GM19452 (cell line): ENCODE measurements at regions not wholly inside any gene's neighbourhood (a gene's known extent, or its start where the extent isn't known, plus 50 kb on each side); places are given as distances from the start of the nearest gene placed in this dataset.

Experiments used
- ATAC-seq: cut with Tn5 transposase; IDR thresholded peaks from one replicate; pipeline ENCODE4 v1.9.1; 2021; ENCODE audit not compliant: unreplicated experiment

GRCh38 chr20:22001886-22002285 is 296.4 kb downstream of the PAX1 start:
- ATAC-seq: no peak

- ATAC-seq: no peak
Observed at GRCh38 chr20:21995461-21995860, 290.0 kb downstream of the PAX1 start.

- no peak for ATAC-seq
Observed at GRCh38 chr20:21994203-21994602, 288.7 kb downstream of the PAX1 start.

GRCh38 chr20:21982559-21982958 is 277.1 kb downstream of the PAX1 start:
- ATAC-seq: no peak

GRCh38 chr20:21981597-21982344 is 276.3 kb downstream of the PAX1 start:
- ATAC-seq: no peak

GRCh38 chr20:21981179-21981578 is 275.7 kb downstream of the PAX1 start:
- no peak for ATAC-seq

- ATAC-seq: no peak
Observed at GRCh38 chr20:21971436-21971835, 266.0 kb downstream of the PAX1 start.

- no peak for ATAC-seq
Observed at GRCh38 chr20:21968486-21968885, 263.0 kb downstream of the PAX1 start.

GRCh38 chr20:21967481-21967880 is 262.0 kb downstream of the PAX1 start:
- ATAC-seq: no peak

- ATAC-seq: no peak
Observed at GRCh38 chr20:21956591-21956990, 251.1 kb downstream of the PAX1 start.

- ATAC-seq: no peak
Observed at GRCh38 chr20:21947406-21947805, 241.9 kb downstream of the PAX1 start.

GRCh38 chr20:21944227-21944626 is 238.8 kb downstream of the PAX1 start:
- ATAC-seq: no peak

GRCh38 chr20:21941941-21942805 is 236.7 kb downstream of the PAX1 start:
- no peak for ATAC-seq

- ATAC-seq: no peak
Observed at GRCh38 chr20:21936720-21937380, 231.4 kb downstream of the PAX1 start.

- ATAC-seq: no peak
Observed at GRCh38 chr20:21936261-21936660, 230.8 kb downstream of the PAX1 start.

- ATAC-seq: no peak
Observed at GRCh38 chr20:21933526-21933925, 228.1 kb downstream of the PAX1 start.

GRCh38 chr20:21921251-21921650 is 215.8 kb downstream of the PAX1 start:
- no peak for ATAC-seq

- no peak for ATAC-seq
Observed at GRCh38 chr20:21920211-21920610, 214.7 kb downstream of the PAX1 start.

- no peak for ATAC-seq
Observed at GRCh38 chr20:21918398-21918797, 212.9 kb downstream of the PAX1 start.

- ATAC-seq: no peak
Observed at GRCh38 chr20:21902391-21902790, 196.9 kb downstream of the PAX1 start.

GRCh38 chr20:21901470-21902275 is 196.2 kb downstream of the PAX1 start:
- ATAC-seq: no peak
